Choroid plexus epithelial cell (primary cell): ENCODE measurements at regions not wholly inside any gene's neighbourhood (a gene's known extent, or its start where the extent isn't known, plus 50 kb on each side); places are given as distances from the start of the nearest gene placed in this dataset.
A peak's percentile ranks its signal among the peaks of the same experiment; 100 is the strongest.
"Not testable (repeated sequence)": the region's sequence is repeated elsewhere in the genome, so short reads cannot be mapped to it uniquely, and the experiment has no call there.

Experiments used
- DNase-seq: peaks from one replicate; pipeline ENCODE4 v3.0.0-alpha.2; 2010; ENCODE audit warnings: low read depth
- H3K4me3 ChIP-seq: 2 replicates; pipeline ENCODE4 v1.5.1; 2011; ENCODE audit warnings: low read depth, mild to moderate bottlenecking, control low read depth, low read length, moderate library complexity
- TF ChIP-seq, protein P1 (sequence below): conservative IDR thresholded peaks from 2 replicates; pipeline ENCODE4 v1.5.1; 2011; ENCODE audit warnings: low read depth, mild to moderate bottlenecking, control low read depth, inconsistent platforms, low read length, moderate library complexity

DNA sequence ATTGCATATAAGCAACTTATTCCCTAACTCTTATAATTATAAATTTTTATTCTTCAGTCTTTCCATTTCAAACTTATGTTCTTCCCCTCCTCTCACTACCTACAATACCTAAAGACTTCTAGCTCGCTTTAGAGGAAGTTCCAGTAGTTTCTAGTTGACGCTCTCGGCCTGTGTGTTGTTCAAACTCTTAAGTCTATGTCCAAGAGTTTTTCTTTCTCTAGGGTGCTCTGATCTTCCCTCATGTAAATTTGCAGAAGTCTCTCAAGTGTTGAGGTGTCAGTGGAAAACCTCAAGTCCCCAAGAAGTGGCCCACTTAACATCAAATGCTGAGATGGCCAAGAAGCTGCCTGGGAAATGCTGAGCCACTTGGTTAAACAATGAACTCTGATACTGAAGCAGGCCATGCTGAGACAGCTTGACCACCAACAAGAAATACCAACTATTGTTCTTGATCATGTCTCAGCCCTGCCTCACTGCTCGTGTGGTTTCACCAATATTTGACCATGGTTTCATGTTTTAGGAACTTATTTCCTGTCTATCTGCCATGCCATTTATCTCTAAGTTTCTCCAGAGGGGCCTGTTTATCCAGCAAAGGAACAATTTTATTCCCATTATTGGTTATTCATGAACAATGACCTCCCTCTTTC is 100.9 kb upstream of the TCF21 start:
- no peak overlapping the region for H3K4me3 ChIP-seq
- TF ChIP-seq, protein P1, sequence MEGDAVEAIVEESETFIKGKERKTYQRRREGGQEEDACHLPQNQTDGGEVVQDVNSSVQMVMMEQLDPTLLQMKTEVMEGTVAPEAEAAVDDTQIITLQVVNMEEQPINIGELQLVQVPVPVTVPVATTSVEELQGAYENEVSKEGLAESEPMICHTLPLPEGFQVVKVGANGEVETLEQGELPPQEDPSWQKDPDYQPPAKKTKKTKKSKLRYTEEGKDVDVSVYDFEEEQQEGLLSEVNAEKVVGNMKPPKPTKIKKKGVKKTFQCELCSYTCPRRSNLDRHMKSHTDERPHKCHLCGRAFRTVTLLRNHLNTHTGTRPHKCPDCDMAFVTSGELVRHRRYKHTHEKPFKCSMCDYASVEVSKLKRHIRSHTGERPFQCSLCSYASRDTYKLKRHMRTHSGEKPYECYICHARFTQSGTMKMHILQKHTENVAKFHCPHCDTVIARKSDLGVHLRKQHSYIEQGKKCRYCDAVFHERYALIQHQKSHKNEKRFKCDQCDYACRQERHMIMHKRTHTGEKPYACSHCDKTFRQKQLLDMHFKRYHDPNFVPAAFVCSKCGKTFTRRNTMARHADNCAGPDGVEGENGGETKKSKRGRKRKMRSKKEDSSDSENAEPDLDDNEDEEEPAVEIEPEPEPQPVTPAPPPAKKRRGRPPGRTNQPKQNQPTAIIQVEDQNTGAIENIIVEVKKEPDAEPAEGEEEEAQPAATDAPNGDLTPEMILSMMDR, result no peak
- no peak for DNase-seq

DNA sequence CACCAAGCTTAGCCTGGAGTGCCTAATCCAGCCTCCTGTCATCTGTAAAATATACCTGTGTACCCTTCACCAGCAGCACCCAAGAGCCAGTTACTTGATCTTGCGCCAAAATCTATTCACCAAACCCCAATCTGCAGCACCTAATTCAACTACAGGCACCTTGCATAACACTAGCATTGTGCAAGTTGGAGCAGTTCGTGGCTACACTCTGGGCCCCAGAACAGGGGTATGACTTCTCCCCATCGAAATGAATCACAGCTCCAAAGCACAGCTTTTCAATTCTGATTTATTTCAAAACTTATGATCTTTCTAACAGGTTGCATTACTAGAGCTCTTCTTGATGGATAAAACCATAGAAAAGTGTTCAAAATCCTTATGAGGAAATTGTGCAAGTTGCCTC is 100.4 kb upstream of the TCF21 start:
- no peak for DNase-seq

DNA sequence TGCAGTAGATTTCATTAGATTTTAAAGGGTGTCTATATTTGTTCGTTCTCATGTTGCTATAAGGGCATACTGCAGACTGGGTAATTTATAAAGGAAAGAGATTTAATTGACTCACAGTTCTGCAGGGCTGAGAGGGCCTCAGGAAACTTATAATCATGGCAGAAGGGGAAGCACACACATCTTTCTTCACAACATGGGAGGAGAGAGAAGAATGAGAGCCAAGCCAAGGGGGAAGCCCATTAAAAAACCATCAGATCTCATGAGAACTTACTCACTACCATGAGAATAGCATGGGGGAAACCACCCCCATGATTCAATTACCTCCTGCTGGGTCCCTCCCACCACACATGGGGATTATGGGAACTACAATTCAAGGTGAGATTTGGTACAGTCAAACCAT is 99.5 kb upstream of the TCF21 start:
- not testable (repeated sequence) for H3K4me3 ChIP-seq, DNase-seq

More for the DNA sequence above, 100.4 kb upstream of the TCF21 start:
- no peak overlapping the region for H3K4me3 ChIP-seq
- TF ChIP-seq, protein P1, result no peak

DNA sequence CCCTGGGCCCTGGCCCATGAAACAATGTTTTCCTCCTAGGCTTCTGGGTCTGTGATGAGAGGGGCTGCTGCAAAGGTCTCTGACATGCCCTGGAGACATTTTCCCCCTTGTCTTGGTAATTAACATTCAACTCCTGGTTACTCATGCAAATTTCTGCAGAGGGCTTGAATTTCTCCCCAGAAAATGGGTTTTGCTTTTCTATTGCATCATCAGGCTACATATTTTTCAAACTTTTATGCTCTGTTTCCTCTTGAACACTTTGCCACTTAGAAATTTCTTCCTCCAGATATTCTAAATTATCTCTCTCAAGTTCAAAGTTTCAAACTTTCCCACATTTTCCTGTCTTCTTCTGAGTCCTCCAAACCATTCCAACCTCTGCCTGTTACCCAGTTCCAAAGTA is 98.2 kb upstream of the TCF21 start:
- not testable (repeated sequence) for DNase-seq, H3K4me3 ChIP-seq

DNA sequence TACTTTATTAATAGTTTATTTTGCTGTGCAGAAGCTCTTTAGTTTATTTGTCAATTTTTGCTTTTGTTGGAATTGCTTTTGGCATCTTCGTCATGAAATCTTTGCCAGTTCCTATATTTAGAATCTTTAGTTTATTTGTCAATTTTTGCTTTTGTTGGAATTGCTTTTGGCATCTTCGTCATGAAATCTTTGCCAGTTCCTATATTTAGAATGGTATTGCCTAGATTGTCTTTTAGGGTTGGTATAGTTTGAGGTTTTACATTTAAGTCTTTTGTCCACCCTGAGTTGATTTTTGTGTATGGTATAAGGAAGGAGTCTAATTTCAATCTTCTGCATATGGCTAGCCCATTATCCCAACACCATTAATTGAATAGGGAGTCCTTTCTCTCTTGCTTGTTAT is 93.9 kb upstream of the TCF21 start:
- not testable (repeated sequence) for H3K4me3 ChIP-seq, DNase-seq

DNA sequence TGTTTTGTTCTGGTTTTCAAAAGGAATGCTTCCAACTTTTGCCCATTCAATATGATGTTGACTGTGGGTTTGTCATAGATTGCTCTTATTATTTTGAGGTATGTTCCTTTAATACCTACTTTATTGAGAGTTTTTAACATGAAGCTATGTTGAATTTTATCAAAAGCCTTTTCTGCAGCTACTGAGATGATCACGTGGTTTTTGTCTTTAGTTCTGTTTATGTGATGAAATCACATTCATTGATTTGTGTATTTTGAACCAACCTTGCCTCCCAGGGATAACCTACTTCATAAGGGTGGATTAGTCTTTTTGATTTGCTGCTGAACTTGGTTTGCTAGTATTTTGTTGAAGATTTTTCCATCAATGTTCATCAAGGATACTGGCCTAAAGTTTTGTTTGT is 92.7 kb upstream of the TCF21 start:
- H3K4me3 ChIP-seq, result no peak overlapping the region
- TF ChIP-seq, protein P1, result no peak

DNA sequence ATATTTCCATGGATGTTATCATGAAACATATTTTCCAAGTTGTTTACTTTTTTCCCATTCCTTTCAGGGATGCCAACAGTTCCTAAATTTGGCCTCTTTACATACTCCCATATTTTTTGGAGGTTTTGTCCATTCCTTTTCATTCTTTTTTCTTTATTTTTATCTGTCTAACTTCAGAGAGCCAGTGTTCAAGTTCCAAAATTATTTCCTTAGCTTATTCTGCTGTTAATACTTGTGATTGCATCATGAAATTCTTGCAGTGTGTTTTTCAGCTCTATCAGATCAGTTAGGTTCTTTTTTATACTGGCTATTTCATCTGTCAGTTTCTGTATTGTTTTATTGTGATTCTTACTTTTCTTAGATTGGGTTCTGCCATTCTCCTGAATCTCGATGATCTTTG is 89.9 kb upstream of the TCF21 start:
- no peak overlapping the region for H3K4me3 ChIP-seq
- TF ChIP-seq, protein P1, result no peak
- no peak for DNase-seq

More for the DNA sequence above, 92.7 kb upstream of the TCF21 start:
- no peak for DNase-seq

DNA sequence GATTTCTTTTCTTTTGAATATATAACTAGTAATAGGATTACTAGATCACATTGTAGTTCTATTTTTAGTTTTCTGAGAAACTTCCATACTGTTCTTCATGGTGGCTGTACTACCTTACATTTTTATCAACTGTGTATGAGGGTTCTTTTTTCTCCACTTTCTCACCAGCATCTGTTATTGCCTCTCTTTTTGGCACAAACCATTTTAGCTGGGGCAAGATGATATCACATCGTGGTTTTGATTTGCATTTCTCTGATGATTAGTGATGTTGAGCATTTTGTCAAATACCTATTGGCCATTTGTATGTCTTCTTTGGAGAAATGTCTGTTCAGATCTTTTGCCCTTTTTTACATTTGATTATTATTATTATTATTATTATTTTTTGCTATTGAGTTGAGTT is 86.1 kb upstream of the TCF21 start:
- no peak overlapping the region for H3K4me3 ChIP-seq
- TF ChIP-seq, protein P1, result no peak
- DNase-seq, result no peak

DNA sequence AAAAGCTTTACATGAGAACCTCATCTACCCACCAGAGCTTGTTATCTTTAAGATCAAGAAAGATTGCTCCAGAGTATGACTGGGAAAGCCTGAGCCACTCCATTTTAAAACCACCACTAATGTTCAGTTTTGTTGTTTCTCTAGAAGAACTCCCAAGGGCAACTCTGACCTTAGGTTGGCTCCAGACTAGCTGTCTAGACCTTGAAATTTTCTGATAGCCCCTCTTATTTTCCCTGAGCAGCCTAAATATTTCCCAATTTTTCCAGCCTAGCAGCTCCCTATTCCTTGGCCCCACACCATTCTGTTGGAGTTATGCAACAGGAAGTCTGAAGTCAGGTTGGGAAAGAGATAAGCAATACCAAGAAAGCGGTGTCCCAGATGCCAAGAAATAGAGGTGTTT is 84.6 kb upstream of the TCF21 start:
- no peak overlapping the region for H3K4me3 ChIP-seq
- TF ChIP-seq, protein P1, result no peak
- peak; percentile 49 for DNase-seq
